DOHH2 (cell line): ENCODE measurements at regions not wholly inside any gene's neighbourhood (a gene's known extent, or its start where the extent isn't known, plus 50 kb on each side); places are given as distances from the start of the nearest gene placed in this dataset.

ENCODE experiments used
- EZH2phosphoT487 ChIP-seq: fragments of 200-600 bp; sonication (generic); IDR thresholded peaks from 2 replicates; pipeline ENCODE4 v1.6.1; 2017; ENCODE audit warnings: borderline replicate concordance, mild to moderate bottlenecking, antibody characterized with exemption, low read length, moderate library complexity, mixed read lengths
- TF ChIP-seq, protein P1 (sequence below): fragments of 200-600 bp; sonication (generic); IDR thresholded peaks from one replicate; pipeline ENCODE4 v1.5.1; 2014; ENCODE audit warnings: antibody characterized with exemption, mild to moderate bottlenecking, low read depth, low read length; ENCODE audit not compliant: poor library complexity, severe bottlenecking

GRCh38 chr13:111031531-111031961 lies 83.6 kb upstream of the ARHGEF7 start:
- TF ChIP-seq, protein P1, sequence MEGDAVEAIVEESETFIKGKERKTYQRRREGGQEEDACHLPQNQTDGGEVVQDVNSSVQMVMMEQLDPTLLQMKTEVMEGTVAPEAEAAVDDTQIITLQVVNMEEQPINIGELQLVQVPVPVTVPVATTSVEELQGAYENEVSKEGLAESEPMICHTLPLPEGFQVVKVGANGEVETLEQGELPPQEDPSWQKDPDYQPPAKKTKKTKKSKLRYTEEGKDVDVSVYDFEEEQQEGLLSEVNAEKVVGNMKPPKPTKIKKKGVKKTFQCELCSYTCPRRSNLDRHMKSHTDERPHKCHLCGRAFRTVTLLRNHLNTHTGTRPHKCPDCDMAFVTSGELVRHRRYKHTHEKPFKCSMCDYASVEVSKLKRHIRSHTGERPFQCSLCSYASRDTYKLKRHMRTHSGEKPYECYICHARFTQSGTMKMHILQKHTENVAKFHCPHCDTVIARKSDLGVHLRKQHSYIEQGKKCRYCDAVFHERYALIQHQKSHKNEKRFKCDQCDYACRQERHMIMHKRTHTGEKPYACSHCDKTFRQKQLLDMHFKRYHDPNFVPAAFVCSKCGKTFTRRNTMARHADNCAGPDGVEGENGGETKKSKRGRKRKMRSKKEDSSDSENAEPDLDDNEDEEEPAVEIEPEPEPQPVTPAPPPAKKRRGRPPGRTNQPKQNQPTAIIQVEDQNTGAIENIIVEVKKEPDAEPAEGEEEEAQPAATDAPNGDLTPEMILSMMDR = no peak
- no peak for TF ChIP-seq EZH2phosphoT487
